ENCODE measurements at regions not wholly inside any gene's neighbourhood (a gene's known extent, or its start where the extent isn't known, plus 50 kb on each side); places are given as distances from the start of the nearest gene placed in this dataset.
A peak's percentile ranks its signal among the peaks of the same experiment; 100 is the strongest.

GRCh38 chrX:109831326-109831985, 98.4 kb upstream of the ACSL4 start:
- Histone ChIP-seq H3K27ac (ENCODE audit: poor library complexity, severe bottlenecking) (no peak overlapping the region), H3K27me3 (ENCODE audit: insufficient read depth, poor library complexity, severe bottlenecking) (no peaks in the 10 kb centered on the region), H3K4me1 (ENCODE audit: insufficient read depth, poor library complexity, severe bottlenecking) (peaks cover 4% of the 10 kb centered on the region), H3K36me3 (ENCODE audit: low read depth) (no peaks in the 10 kb centered on the region), H3K4me3 (ENCODE audit: severe bottlenecking) (no peak overlapping the region), H3K9me3 (ENCODE audit: severe bottlenecking) (no peaks in the 10 kb centered on the region)
- TF ChIP-seq, protein P1, sequence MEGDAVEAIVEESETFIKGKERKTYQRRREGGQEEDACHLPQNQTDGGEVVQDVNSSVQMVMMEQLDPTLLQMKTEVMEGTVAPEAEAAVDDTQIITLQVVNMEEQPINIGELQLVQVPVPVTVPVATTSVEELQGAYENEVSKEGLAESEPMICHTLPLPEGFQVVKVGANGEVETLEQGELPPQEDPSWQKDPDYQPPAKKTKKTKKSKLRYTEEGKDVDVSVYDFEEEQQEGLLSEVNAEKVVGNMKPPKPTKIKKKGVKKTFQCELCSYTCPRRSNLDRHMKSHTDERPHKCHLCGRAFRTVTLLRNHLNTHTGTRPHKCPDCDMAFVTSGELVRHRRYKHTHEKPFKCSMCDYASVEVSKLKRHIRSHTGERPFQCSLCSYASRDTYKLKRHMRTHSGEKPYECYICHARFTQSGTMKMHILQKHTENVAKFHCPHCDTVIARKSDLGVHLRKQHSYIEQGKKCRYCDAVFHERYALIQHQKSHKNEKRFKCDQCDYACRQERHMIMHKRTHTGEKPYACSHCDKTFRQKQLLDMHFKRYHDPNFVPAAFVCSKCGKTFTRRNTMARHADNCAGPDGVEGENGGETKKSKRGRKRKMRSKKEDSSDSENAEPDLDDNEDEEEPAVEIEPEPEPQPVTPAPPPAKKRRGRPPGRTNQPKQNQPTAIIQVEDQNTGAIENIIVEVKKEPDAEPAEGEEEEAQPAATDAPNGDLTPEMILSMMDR (IDR thresholded peaks at IDR 0.05; ENCODE audit: poor library complexity, severe bottlenecking): no peak
- DNase-seq (ENCODE audit: low spot score) (no peak), ATAC-seq (ENCODE audit: low read depth) (no peak)

DNA sequence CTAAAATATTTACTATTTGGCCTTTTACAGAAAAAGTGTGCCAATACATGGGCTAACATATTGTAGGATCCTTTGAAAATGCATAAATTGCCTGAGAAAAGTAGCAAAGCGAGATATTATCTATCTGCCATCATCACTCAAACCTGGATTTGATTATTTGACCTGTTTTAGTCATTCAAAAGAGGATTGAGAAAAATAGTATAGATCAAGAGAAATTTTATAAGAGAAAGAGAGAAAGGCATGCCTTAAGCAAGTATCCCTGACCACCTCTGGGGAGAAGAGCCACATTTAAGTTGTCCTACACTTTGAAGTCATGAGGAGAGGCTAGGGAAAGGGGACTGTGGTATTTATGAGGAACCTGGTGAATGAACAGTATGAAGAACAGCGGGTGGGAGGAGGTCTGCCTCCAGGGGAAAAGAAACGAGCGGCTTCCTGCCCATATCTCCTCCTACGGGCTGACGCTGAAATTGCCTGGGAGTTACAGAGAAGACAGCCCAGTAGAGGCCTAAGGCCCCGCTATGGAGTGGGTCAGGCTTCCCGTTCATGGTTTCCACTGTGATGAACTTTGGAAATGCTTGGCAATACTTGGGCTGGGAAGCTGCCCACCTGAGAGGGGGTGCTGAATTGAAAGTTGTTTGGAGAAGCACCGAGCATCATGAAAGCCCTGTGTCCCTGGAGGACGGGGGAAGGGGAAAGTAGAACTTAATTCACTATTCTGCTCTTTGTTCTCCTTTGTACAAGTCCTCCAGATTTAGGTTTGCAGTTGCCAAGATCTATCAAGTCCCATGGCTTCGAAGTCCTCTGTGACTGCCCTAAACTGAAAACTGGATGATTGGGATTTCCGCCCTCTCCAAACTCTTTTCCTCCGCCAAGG, 106.9 kb upstream of the ACSL4 start:
- peaks cover 20% of the 10 kb centered on the region for H3K4me1 ChIP-seq (ENCODE audit: insufficient read depth, poor library complexity, severe bottlenecking)
- H3K9me3 ChIP-seq (ENCODE audit: severe bottlenecking): no peaks in the 10 kb centered on the region
- ATAC-seq (ENCODE audit: low read depth) (no peak), DNase-seq (ENCODE audit: low spot score) (no peak)
- peak overlapping the region; percentile 48 for H3K27ac ChIP-seq (ENCODE audit: poor library complexity, severe bottlenecking)
- H3K27me3 ChIP-seq (ENCODE audit: insufficient read depth, poor library complexity, severe bottlenecking): no peaks in the 10 kb centered on the region
- no peaks in the 10 kb centered on the region for H3K36me3 ChIP-seq (ENCODE audit: low read depth)
- H3K4me3 ChIP-seq (ENCODE audit: severe bottlenecking): no peak overlapping the region
- TF ChIP-seq, protein P1 (IDR thresholded peaks at IDR 0.05; ENCODE audit: poor library complexity, severe bottlenecking): no peak

- Histone ChIP-seq H3K27me3 (ENCODE audit: insufficient read depth, poor library complexity, severe bottlenecking) (no peaks in the 10 kb centered on the region), H3K9me3 (ENCODE audit: severe bottlenecking) (no peaks in the 10 kb centered on the region), H3K4me3 (ENCODE audit: severe bottlenecking) (no peak overlapping the region), H3K36me3 (ENCODE audit: low read depth) (no peaks in the 10 kb centered on the region), H3K4me1 (ENCODE audit: insufficient read depth, poor library complexity, severe bottlenecking) (peaks cover 20% of the 10 kb centered on the region), H3K27ac (ENCODE audit: poor library complexity, severe bottlenecking) (peak overlapping the region; percentile 48)
- ATAC-seq (ENCODE audit: low read depth) (peak; percentile 86), DNase-seq (ENCODE audit: low spot score) (peak; percentile 47)
- TF ChIP-seq, protein P1 (IDR thresholded peaks at IDR 0.05; ENCODE audit: poor library complexity, severe bottlenecking): no peak
Observed at GRCh38 chrX:109840585-109840984, 107.5 kb upstream of the ACSL4 start.

DNA sequence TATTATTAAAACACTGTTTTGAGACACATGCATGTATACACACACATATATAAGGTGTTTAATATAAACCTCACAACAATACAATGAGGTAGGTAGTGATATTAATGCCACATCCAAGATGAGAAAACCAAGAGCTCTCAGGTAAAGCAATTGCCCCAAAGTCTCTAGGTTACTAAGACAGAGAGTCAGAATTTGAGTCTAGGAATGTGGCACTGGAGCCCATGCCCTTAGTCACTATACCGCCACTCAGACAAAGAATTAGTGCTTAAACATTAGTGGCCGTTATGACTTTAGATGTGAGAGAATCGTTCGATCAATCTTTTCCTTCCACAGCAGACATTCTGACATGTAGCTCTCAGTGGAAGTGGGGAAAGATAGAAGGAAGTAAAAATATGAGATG, 108.2 kb upstream of the ACSL4 start:
- Histone ChIP-seq H3K36me3 (ENCODE audit: low read depth) (no peaks in the 10 kb centered on the region), H3K9me3 (ENCODE audit: severe bottlenecking) (no peaks in the 10 kb centered on the region), H3K27me3 (ENCODE audit: insufficient read depth, poor library complexity, severe bottlenecking) (no peaks in the 10 kb centered on the region), H3K27ac (ENCODE audit: poor library complexity, severe bottlenecking) (peak overlapping the region; percentile 48), H3K4me3 (ENCODE audit: severe bottlenecking) (no peak overlapping the region), H3K4me1 (ENCODE audit: insufficient read depth, poor library complexity, severe bottlenecking) (peaks cover 20% of the 10 kb centered on the region)
- TF ChIP-seq, protein P1 (IDR thresholded peaks at IDR 0.05; ENCODE audit: poor library complexity, severe bottlenecking): no peak
- ATAC-seq (ENCODE audit: low read depth) (no peak), DNase-seq (ENCODE audit: low spot score) (no peak)
